ENCODE measurements at regions not wholly inside any gene's neighbourhood (a gene's known extent, or its start where the extent isn't known, plus 50 kb on each side); places are given as distances from the start of the nearest gene placed in this dataset.
A peak's percentile ranks its signal among the peaks of the same experiment; 100 is the strongest.

- no peak for DNase-seq
These were observed 110.4 kb upstream of the AKIP1 start for GRCh38 chr11:8800520-8801110.

DNA sequence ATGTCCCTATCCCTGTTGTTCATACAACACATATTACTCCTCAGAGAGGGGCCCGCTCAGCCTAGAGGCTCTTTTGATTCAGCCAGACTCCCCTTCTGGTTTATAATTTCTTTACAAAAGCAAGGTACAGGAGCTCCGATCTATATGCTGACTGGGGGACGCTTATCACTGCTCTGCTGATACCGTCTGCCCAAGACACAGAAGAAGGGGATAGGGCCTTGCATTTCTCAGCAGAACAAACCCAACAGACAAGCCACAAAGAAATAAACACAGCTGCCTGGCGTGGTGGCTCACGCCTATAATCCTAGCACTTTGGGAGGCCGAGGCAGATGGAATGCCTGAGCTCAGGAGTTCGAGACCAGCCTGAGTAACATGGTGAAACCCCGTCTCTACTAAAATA is 109.9 kb upstream of the AKIP1 start:
- no peak for DNase-seq

- DNase-seq = no peak
These were observed 108.7 kb upstream of the AKIP1 start for GRCh38 chr11:8802251-8802650.

GRCh38 chr11:8803973-8804372 is 107.0 kb upstream of the AKIP1 start:
- no peak for DNase-seq

GRCh38 chr11:8805296-8805695 is 105.7 kb upstream of the AKIP1 start:
- no peak for DNase-seq

DNA sequence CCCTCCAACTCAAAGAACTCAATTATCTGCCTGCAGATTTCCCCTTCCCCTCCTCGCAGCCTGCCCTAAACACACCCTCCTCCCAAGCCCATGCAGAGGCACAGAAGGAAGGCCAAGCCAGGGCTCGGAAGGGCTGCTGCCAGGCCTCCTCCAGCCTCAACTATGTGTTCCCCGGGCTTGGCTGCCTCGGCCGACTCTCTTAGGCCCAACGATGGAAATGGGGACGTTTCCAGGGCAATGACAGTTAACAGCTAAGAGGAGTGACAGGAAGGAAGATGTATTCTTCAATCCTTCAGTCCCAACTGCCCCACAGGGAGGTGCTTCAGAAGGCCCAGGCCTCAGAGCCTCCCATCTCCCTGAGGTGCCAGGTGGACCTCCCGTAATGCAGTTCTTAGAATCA is 104.0 kb upstream of the AKIP1 start:
- no peak for DNase-seq

GRCh38 chr11:8807544-8808225 is 103.3 kb upstream of the AKIP1 start:
- no peak for DNase-seq

GRCh38 chr11:8808226-8808585 is 102.8 kb upstream of the AKIP1 start:
- no peak for DNase-seq

DNA sequence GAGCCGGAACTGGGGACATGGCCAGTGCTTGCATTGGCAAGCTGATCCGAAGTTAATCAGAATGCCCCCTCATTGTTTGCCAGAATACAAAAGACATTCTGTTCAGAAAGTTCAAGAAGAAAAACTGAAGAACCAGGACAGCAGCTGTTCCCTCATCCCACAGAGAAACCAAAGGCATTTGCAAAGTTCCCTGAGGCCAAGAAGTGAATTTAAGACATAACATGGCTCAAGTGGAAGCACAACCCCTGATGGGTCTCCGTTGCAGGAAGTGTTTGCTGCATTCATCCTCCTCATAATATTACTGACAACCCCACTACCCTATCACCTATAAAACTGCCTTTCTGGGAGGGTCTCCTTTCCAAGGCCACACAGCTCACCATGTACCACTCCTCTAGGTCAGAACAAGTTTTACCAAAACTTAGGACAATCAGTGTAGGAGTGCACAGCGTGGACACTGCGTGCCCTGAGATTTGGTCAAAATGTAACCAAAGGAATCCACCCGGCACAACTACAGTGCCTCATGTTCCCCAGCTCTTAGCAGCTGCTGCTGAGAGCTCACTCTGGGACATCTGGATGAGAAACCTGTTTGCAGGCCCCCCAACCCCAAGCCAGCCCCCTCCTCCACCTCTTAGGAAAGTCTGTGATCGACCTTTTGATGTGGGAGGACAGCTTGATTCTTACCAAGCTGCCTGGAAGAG is 101.6 kb upstream of the AKIP1 start:
- DNase-seq = no peak

DNA sequence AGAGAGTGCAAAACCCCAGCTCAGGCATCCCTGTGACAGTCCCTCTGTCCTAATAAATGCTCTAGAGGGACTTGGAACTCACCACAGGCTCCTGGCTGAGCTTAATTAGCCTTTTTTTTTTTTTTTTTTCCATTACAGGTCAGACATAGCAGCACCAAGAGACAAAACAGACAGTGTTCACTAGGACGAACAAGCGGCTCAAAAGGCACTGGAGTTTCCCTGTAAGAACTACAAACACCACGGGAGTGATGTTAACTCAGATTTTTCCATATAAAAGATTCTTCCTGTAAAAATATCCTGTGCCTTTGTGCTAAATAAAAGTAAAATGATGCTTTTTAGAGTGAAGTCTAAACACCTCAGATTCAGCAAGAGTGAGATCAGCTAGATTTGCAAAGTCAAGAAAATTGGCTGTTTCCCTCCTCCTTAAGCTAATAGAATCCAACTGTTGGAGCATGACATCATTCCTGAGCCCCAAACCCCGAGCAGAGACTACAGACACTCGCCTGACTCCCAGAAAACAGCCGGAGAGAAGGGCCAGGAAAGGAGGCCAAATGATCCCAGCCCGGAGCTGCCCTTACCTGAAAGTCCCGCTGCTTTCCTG is 101.0 kb upstream of the AKIP1 start:
- DNase-seq = no peak

DNA sequence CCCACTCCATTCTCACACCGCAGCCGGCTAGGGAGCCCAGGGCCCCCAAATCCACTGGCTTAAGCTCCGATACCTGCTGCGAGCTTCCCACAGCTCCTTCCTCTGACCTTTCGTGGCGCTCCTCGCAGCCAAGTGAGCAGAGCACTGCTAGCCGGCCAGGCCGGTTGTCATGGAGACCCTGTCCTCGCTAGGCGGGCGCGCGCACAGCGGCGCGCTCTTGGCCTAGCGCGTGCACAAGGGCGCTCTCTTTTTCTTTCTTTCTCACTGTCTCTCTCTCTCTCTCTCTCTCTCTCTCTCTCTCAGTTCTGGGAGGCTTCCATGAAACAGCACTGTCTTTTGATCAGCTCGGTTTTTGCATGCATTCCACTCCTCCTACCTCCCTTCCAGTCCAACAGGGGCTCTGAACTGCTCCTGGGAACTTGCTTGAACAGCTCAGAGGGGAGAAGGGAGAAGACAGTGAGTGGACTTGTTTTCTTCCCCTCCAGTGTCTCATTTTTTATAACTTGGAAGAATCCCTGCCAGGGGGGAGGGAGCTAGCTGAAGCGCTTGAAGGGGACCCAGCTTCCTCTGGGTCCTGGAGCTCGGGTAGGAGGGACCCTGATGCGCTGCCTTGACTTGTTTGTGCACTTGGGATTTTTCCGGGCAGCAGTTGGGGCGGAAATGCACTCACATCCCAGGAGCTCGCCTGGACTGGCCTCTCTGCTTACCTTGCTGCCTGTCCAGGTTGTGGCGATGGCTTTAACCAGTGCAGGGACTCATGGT is 100.3 kb upstream of the AKIP1 start:
- DNase-seq = no peak

DNA sequence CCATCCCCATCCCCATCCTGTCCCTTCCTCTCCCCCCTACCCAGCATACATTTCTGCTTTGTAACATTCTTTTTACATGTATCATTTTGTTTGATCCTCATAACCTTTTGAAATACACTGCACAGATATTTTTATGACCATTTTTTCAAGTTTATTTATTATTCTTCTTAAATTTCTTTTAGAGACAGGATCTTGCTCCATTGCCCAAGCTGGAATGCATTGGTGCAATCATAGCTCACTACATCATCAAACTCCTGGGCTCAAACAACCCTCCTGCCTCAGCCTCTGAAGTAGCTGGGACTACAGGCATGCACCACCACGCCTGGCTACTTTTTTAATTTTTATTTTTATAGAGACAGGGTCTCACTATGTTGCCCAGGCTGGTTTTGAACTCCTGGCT is 99.4 kb upstream of the AKIP1 start:
- no peak for DNase-seq

- DNase-seq = no peak
These were observed 98.6 kb upstream of the AKIP1 start for GRCh38 chr11:8812438-8812837.

GRCh38 chr11:8813658-8814057 is 97.3 kb upstream of the AKIP1 start:
- DNase-seq = peak; percentile 35

GRCh38 chr11:8814209-8814922 is 96.6 kb upstream of the AKIP1 start:
- DNase-seq = no peak

DNA sequence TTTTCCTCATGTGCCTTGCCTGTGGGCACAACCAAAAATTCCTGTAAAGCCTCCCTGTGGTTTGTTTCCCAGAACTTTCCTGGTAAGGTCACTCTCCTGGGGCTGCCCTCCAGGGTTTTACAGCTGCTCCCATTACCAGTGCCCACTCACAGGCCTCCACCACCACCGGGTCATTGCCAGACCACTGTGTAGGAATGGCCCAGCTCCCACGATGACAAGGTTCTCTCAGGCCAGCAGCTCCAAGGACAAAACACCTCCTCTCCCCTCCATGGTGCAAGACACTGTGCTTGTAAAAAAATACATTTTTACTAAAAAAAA is 96.1 kb upstream of the AKIP1 start:
- DNase-seq = no peak

DNA sequence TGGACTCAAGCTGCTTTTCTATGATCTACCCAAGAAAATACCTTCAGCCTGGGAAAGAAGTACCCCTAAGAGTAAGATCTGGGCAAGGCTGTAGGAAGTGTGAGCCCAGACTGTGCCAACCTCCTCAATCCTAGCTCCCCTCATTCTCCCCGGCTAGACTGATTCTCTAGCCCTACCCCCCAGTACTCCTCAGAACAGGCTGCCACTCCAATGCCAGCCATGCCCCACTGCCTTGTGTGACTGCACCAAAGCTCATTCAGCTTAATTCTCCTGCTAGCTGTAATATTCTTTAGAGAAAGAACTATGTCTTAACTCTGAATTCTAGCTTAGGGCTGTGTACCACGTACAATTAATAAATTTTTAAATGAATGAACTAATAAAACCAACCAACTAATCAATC is 92.6 kb upstream of the AKIP1 start:
- DNase-seq = no peak

DNA sequence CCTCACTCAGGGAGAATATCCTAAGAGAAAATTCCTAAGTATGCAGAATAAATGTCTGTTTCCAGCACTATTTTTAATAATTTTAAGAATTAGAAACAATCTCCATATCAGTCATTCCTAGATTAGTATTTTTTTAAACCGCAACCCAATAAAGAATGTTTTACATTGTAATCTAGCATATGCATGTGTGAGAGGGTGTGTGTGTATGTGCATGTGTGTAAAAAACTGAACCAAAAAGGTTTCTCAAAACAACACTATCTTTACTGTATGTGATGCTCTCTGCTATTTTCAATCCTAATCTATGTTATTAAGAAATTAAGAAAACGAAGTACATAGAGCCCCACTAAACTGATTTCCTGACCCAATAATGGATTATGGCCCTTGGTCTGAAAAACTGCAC is 90.6 kb upstream of the AKIP1 start:
- DNase-seq = no peak

DNA sequence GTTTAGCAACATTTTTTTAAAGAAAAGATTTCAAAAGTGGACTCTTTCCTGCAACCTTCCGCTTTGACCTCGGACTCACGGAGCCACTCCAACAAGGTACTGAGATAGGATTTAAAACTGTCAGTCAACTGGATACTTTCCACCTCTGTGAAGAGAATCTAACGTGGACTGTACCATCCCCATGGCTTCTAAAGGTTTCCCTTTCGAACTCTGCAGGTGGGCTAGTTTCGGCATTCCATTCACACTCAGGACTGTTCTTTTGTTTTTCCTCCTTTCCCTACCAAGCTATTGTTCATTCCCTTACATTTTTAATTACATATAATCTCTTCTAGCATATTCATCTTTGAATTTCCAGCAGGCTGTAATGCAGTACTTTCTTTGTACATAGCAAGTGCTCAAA is 88.5 kb upstream of the AKIP1 start:
- no peak for DNase-seq

DNA sequence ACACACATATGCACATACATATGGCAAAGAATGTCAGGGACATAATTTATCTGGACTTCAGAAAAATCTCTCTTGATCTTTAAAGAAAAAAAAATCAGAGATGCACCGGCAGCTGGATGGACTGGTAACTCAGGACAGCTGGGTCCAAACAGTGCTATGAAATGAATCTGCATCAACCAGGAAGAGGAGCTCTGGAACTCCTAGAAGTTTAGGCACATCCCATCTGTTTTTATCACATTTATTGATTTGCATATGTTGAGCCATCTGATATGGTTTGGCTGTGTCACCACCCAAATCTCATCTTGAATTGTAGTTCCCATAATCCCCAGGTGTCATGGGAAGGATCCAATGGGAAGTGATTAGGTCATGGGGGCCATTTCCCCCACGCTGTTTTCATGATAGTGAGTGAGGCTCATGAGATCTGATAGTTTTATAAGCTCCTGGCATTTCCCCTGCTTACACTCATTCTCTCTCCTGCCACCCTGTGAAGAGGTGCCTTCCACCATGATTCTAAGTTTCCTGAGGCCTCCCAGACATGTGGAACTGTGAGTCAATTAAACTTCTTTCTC is 87.7 kb upstream of the AKIP1 start:
- DNase-seq = no peak

- no peak for DNase-seq
These were observed 84.7 kb upstream of the AKIP1 start for GRCh38 chr11:8826139-8826786.
